NCI-H524 (cell line): ENCODE measurements at regions not wholly inside any gene's neighbourhood (a gene's known extent, or its start where the extent isn't known, plus 50 kb on each side); places are given as distances from the start of the nearest gene placed in this dataset.
A peak's percentile ranks its signal among the peaks of the same experiment; 100 is the strongest.

Source experiments
- DNase-seq, 2 experiments: peaks; one replicate each; lab custom pipeline; 2025; lab: John Stamatoyannopoulos, UW

DNA sequence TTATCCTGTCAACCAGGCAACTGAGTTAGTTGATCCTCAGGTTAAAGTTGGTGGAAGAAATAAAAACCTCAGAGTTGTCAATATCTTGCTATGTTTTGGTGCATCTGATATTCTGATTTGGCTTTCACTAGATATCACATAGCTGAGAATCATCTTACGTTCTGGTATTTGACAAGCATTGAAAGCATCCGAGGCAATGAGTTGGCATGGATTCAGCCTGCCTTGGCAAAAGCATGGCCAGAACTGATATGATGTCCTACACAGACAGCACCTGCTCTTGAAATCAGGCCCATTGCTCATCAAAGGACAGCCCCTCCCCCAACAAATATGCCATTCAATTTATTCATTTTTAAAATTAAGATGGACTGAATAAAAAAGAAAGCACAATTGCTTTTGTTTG, 320.7 kb upstream of the ATP2B1 start:
- DNase-seq: no peak

GRCh38 chr12:90028635-90029051, 320.0 kb upstream of the ATP2B1 start:
- DNase-seq: no peak

DNA sequence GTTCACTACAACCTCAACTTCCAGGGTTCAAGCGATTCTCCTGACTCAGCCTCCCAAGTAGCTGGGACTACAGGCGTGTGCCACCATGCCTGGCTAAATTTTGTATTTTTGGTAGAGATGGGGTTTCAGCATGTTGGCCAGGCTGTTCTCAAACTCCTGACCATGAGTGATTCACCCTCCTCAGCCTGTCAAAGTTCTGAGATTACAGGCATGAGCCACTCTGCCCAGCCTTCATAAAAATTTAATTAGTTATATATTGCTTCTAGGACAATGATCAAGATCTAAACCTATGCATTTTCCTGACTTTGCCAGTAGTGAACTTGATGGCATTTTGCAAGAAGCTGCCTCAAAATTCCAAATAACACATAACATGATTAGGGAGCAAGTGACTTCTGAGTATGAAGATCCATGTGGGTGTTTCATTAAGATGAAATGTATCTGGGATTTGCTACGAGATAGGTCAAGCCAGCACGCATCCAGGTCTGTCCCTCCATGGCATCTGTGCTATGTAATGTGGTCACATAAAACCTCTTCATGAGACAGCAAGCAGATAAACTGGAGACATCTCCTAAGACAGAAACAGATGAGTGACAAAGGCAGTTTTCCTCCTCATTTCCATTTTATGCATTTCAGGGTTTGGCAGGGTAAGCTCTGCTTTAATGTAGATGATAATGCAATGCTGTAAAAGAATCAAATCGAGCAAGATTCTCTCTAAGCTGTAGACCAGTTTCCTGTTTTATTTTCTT, 319.4 kb upstream of the ATP2B1 start:
- DNase-seq: no peak

DNA sequence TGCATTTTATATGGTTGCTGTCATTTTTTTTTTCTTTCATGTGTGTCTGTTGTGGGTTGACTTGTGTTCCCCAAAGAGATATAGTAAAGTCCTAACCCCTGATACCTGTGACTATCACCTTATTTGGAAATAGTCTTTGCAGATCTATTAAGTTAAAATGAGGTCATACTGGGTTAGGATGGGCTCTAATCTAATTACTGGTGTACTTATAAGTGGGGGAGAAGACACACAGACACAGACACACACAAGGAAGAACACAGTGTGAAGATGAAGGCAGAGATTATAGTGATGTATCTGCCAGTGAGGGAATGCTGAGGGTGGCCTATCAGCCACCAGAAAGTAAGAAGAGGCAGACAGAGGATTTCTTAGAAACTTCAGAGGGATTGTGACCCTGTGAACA, 318.4 kb upstream of the ATP2B1 start:
- no peak for DNase-seq

GRCh38 chr12:90026516-90026915, 317.9 kb upstream of the ATP2B1 start:
- DNase-seq: no peak

GRCh38 chr12:90024262-90024661, 315.6 kb upstream of the ATP2B1 start:
- no peak for DNase-seq

GRCh38 chr12:90023207-90023900, 314.7 kb upstream of the ATP2B1 start:
- peak in 1 of 2 experiments; percentile 15 for DNase-seq

DNA sequence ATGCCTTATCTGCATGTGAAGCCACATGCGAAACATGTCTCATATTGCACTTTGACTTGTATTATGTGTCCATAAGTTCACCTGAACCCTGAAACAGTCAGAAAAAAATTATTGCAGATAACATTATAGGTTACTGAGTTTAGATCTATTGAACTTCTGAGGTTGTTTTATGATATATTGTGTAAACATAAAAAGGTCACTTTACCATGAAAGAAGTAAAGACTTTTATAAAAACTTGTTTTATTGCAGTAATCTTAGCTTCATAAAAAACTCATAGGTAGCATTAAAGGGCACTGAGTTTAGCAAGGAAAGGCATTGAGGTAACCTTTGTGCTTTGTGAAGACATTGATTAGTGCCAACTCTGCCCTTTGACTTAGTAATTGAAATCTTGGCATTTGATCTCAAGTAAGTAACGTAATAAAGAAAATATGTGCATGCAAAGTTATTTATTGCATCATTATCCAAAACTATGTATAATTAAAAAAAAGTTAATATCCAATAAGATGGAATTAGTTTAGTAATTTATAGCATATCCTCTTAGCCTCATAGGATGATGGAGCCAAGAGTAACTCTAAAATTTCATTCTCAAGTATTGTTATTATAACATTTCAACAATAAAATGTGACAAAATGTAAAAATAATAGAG, 313.3 kb upstream of the ATP2B1 start:
- DNase-seq: no peak

- no peak for DNase-seq
Observed at GRCh38 chr12:90020881-90021280, 312.2 kb upstream of the ATP2B1 start.

DNA sequence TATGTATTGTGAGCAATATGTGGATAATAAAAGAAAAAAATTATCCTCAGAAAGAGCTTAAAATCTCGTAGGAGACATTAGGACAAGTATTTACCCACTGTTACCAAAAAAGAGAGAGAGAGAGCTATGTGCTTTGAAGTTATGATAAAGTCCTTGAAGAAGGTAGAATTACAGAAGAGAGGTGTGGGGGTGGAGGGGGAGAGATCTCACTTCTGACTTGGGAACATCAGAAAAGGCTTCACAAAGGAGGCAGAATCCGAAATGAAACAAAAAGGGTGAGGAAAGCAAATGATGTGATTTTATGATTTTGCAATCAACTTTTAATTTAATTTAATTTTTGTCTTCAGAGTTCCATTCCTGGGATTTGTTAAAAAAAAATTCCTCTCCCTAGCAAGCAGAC, 311.8 kb upstream of the ATP2B1 start:
- no peak for DNase-seq

GRCh38 chr12:90020014-90020413, 311.4 kb upstream of the ATP2B1 start:
- no peak for DNase-seq

DNA sequence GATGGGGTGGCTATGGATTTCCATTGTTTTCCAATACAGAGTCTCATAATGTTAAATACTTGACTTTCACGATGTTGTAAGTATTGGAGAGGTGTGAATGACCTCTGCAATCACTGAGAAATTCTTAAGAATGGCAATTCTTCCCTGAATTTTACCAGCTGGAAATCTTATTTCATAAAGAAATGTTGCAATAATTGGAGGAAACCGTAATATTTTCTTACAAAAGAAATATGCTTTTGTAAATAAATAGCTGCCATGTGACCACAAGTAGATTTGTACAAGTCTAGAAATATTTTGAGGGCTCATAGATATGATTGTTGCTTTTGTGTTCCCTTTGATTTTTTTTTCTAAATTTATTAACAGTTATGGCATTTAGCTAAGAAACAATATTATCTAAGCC, 308.7 kb upstream of the ATP2B1 start:
- DNase-seq: no peak

DNA sequence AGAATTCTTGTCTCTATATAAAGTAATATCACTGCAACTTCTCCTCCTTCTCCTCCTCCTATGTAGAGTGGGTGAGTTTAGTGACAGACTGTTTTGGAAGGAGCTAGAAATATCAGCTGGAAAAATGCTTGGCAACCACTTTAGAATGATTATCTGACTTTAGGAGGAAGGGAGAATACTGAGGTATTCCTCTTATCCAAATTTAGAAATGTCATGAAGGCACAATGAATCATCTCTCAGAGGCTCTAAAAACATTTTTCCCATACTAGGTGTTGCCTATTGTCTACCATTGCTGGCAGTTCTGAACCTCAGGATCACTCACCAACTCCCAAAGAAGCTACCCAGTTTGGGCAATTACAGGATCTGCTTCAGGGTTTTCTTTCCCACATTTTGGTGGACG, 306.6 kb upstream of the ATP2B1 start:
- DNase-seq: no peak

- peak; percentile 17 to 19 for DNase-seq
Observed at GRCh38 chr12:90013409-90013808, 304.8 kb upstream of the ATP2B1 start.

DNA sequence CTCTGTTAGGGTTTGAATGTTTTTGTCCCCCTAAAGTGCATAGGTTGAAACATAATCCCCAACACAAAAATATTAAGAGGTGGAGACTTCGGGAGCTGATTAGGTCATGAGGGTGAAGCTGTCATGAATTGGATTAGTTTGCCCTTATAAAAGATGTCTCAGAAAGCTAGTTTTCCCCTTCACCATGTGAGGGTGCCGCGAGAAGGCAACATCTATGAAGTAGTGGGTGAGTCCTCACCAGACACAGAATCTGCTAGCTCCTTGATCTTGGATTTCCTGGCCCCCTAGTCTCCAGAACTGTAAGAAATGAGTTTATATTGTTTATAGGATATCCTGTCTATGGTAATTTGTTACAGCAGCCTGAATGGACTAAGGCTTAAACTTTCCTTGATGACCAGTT, 301.5 kb upstream of the ATP2B1 start:
- peak in 1 of 2 experiments; percentile 59 for DNase-seq

GRCh38 chr12:90008277-90008676, 299.6 kb upstream of the ATP2B1 start:
- DNase-seq: no peak

DNA sequence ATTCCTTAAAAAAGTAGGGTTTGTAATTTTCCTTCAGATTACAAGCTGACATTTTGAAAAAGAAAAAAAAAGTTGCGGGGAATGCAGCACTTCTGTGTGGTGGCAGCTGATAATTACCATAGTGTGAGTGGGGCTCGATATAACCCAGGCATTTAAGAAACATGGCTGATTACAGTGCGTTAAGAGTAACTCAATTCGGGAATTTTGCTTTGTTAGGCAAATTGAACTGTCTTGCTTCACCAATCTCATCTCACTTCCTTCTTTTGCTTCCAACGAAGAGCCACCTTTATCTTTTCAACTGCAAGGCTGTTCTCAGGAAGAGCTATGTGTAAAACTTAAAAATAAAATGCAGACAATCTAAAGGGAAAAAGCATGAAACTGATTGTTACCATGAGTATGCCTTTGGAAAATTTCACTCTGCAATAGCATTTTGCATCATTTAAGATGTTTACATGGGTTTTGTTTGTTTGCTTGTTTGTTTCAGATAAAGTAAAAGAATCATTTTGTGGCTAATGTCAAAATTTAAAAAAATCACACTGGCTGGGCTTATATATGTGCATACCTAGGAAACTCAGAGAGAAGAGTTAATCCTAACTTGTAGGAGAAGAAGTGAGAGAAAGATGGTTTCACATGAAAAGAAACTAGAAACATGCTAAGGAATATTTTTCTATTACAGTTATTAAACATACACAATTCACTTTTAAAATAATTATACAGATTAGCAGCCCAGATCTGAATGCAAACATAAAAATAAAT, 295.9 kb upstream of the ATP2B1 start:
- DNase-seq: no peak

DNA sequence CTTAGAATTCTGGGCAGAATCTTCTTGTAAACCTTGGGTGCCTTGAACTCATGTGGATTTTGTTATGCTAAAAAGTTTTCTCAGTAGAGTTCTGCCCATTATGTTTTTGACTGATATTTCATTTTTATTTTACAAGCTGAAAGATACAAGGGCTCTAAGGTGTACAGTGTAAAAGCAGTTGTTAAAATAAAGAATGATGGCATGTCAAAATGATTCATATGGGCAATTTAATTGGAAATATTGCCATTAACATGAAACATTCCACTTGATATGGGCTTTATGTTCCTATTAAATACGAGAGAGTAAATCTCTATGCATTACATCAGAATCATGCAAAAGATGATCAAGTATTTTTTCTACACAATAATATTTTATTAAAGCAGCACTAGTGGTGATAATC, 295.1 kb upstream of the ATP2B1 start:
- no peak for DNase-seq

DNA sequence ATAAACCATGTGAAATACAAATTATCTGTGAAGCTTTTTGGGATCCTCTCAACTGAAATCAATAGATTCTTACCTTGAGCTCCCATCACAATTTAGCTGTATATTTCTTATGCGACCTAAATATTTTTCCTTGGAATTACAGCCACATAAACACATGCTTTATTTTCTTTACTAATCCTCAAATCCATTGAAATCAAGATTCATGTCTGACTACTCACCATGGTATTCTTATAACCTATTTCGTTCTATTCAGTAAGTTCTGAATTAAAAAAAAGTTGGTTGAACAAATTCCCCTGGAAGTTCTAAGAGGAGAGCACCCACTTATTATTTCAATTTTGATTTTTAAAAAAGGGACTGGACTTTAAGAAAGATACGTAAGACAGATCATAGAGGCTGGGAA, 292.1 kb upstream of the ATP2B1 start:
- no peak for DNase-seq

DNA sequence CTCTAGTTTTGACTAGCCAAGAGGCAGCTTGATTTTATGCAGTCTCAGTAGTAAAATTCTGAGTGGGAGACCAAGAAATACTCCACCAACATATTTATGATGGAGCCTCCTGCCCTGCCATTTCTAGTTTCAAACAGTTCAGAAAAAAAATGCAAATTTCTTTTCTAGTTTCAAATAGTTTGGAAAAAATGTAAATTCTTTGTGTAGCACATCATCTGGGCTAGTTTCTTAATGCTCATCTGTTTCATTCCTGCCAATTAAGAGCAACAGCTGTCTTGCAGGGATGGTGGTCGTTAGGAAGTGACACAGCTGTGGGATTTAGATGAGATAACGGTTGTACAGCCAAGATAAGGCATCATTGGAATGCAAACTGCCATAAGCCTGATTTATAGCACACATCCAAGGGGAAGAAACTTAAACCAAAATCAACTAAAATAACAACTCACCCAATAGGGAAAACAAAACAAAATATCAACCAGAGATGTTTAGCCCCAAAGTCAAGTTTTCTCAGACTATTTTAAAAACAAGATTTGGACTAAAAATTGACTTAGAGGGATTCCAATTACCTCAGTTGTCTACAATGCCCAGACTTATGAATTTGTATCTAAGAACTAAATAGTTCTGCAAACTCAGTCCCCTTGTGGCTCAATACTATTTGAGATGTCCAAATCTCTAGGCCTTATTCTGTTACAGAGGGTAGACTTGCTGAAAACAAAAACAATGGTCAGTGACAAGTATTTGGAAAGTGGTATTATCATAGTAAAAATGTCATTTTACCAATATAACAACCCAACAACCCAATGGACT, 291.3 kb upstream of the ATP2B1 start:
- DNase-seq: peak in 1 of 2 experiments; percentile 16

DNA sequence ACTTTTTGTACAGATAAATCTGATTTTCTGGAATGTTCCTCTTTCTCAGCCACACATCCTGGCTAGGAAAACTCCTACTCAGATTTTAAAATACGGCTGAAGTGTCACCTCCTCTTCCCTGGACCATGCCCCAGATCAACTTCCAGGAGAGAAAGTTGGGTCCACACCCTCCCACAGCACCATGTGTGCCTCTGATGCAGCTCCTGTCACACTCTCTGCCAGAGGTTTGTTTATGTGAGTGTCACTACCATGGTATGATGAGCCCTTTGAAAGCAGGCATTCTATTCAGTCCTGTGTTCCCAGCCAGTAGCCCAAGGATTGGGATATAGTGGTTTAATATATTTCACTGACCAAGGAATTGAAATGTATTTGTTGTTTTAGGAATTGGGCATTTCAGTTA, 287.2 kb upstream of the ATP2B1 start:
- no peak for DNase-seq

- peak in 1 of 2 experiments; percentile 25 for DNase-seq
Observed at GRCh38 chr12:89994911-89995310, 286.3 kb upstream of the ATP2B1 start.
